ENCODE measurements at regions not wholly inside any gene's neighbourhood (a gene's known extent, or its start where the extent isn't known, plus 50 kb on each side); places are given as distances from the start of the nearest gene placed in this dataset.

GRCh38 chr6:84448331-84448730 is 220.9 kb upstream of the CEP162 start:
- no peak for DNase-seq (ENCODE audit: low read depth)
- no peak for TF ChIP-seq CTCF (IDR thresholded peaks at IDR 0.05; ENCODE audit: insufficient read depth, low read depth, low read length, missing control alignments)

DNA sequence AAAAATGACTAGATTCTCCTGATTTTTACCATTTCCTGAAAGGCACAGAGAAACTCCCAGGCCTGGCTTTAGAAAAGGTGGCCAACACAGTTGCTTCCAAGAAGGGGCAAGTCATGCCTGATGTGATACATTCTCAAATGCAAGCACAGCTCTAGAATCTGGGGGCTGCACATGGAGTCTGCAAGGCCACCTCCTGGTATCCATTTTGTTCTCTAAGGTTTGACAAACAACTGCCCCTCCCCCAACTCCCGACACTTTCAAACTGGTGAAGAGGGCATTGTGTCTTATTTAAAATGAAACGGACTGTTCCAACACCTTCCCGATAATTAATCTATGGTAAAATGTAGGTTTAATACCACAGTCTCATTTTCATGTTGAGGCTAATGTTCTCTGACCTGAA is 220.2 kb upstream of the CEP162 start:
- DNase-seq (ENCODE audit: low read depth): no peak
- no peak overlapping the region for H3K4me3 ChIP-seq (ENCODE audit: low read length)
- TF ChIP-seq CTCF (IDR thresholded peaks at IDR 0.05; ENCODE audit: insufficient read depth, low read depth, low read length, missing control alignments): no peak

More at GRCh38 chr6:84448331-84448730, 220.9 kb upstream of the CEP162 start:
- H3K4me3 ChIP-seq (ENCODE audit: low read length): no peak overlapping the region

DNA sequence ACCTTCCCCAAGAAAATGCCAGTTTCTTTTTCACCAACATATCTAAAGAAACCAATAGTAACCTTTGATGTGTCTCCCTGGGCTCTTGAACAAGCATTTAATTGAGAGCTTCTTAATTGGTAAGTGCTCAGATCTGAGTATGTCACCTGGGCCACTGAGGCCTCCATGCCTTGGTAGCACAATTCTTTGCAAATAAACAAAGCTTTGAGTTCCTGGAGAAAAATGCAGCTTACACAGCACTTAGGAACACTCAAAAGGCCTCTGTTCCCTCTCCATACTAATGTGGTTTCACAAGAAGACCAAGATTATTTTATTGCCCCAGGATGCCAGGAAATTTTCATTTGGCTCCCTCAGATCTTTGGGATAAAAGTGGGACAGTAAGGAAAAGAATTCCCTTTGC is 217.6 kb upstream of the CEP162 start:
- no peak for DNase-seq (ENCODE audit: low read depth)
- no peak for TF ChIP-seq CTCF (IDR thresholded peaks at IDR 0.05; ENCODE audit: insufficient read depth, low read depth, low read length, missing control alignments)
- no peak overlapping the region for H3K4me3 ChIP-seq (ENCODE audit: low read length)

DNA sequence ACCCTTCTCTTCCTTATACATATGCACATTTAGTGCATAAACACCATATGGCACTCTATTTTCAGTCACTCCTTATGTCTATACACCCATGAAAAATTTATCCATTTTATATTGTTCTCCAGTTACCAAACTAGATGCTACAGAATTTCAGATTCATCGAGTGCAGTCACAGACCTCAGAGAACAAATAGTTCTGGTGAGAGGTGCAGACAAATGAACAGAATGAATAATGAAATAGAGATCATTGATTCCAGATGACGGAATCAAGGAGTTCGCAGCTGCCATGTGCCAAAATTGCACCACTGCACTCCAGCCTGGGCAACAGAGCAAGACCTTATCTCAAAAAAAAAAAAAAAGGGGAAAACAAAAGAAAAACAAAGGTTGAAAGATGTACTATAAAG is 214.8 kb upstream of the CEP162 start:
- no peak for TF ChIP-seq CTCF (IDR thresholded peaks at IDR 0.05; ENCODE audit: insufficient read depth, low read depth, low read length, missing control alignments)
- no peak overlapping the region for H3K4me3 ChIP-seq (ENCODE audit: low read length)
- no peak for DNase-seq (ENCODE audit: low read depth)

- no peak overlapping the region for H3K4me3 ChIP-seq (ENCODE audit: low read length)
- DNase-seq (ENCODE audit: low read depth): no peak
- TF ChIP-seq CTCF (IDR thresholded peaks at IDR 0.05; ENCODE audit: insufficient read depth, low read depth, low read length, missing control alignments): no peak
Observed at GRCh38 chr6:84441456-84441855, 214.0 kb upstream of the CEP162 start.

GRCh38 chr6:84434550-84434949 is 207.1 kb upstream of the CEP162 start:
- no peak for DNase-seq (ENCODE audit: low read depth)
- H3K4me3 ChIP-seq (ENCODE audit: low read length): no peak overlapping the region
- TF ChIP-seq CTCF (IDR thresholded peaks at IDR 0.05; ENCODE audit: insufficient read depth, low read depth, low read length, missing control alignments): no peak

GRCh38 chr6:84432619-84433018 is 205.2 kb upstream of the CEP162 start:
- H3K4me3 ChIP-seq (ENCODE audit: low read length): no peak overlapping the region
- DNase-seq (ENCODE audit: low read depth): peak; percentile 58
- TF ChIP-seq CTCF (IDR thresholded peaks at IDR 0.05; ENCODE audit: insufficient read depth, low read depth, low read length, missing control alignments): no peak
